Keratinocyte (primary cell): ENCODE measurements at regions not wholly inside any gene's neighbourhood (a gene's known extent, or its start where the extent isn't known, plus 50 kb on each side); places are given as distances from the start of the nearest gene placed in this dataset.

Experiments used
- DNase-seq: peaks from one replicate; pipeline ENCODE4 v3.0.0-alpha.2; 2011; ENCODE audit warnings: low read depth, missing footprints, low spot score
- FAIRE-seq: peaks from 2 replicates; lab custom pipeline; 2011; peaks lifted over from hg19 to GRCh38; lab: Jason Lieb, UNC
- H2AFZ ChIP-seq: 2 replicates; pipeline ENCODE4 v1.6.0; 2012; ENCODE audit warnings: low read length, control low read depth, inconsistent platforms; ENCODE audit not compliant: control insufficient read depth
- H3K27ac ChIP-seq: 2 replicates; pipeline ENCODE4 v1.5.1; 2011; ENCODE audit warnings: low read length; ENCODE audit not compliant: control insufficient read depth, insufficient read depth
- H3K27me3 ChIP-seq: 3 replicates; pipeline ENCODE4 v1.6.0; 2011; ENCODE audit warnings: low read length; ENCODE audit not compliant: control insufficient read depth, insufficient read depth; ENCODE audit errors: extremely low read depth
- H3K36me3 ChIP-seq, 2 experiments: 2 replicates in 1 of 2; 3 replicates in 1 of 2; pipeline ENCODE4 v1.5.1; 2011; ENCODE audit warnings: low read length in 2 of 2, mild to moderate bottlenecking in 1 of 2; ENCODE audit not compliant: control insufficient read depth in 2 of 2, insufficient read depth in 2 of 2; ENCODE audit errors: extremely low read depth in 1 of 2
- H3K4me1 ChIP-seq: 3 replicates; pipeline ENCODE4 v1.5.1; 2011; ENCODE audit warnings: low read length; ENCODE audit not compliant: control insufficient read depth, insufficient read depth; ENCODE audit errors: extremely low read depth
- H3K4me2 ChIP-seq: 3 replicates; pipeline ENCODE4 v1.6.0; 2011; ENCODE audit warnings: low read depth, low read length; ENCODE audit not compliant: control insufficient read depth, insufficient read depth; ENCODE audit errors: extremely low read depth
- H3K4me3 ChIP-seq, 3 experiments: fragments of 200-600 bp in 1 of 3; sonication (generic) in 1 of 3; 2 replicates in 2 of 3; 3 replicates in 1 of 3; pipeline ENCODE4 v1.5.1; 2011 to 2016; ENCODE audit warnings: low read length in 3 of 3, mild to moderate bottlenecking in 3 of 3, control low read depth in 2 of 3, inconsistent platforms in 1 of 3, low read depth in 1 of 3, mixed read lengths in 1 of 3, mixed run types in 1 of 3, moderate library complexity in 1 of 3; ENCODE audit not compliant: control insufficient read depth in 2 of 3, insufficient read depth in 2 of 3; ENCODE audit errors: extremely low read depth in 1 of 3
- H3K79me2 ChIP-seq: 2 replicates; pipeline ENCODE4 v1.6.0; 2012; ENCODE audit warnings: low read length; ENCODE audit not compliant: control insufficient read depth, insufficient read depth
- H3K9ac ChIP-seq: 3 replicates; pipeline ENCODE4 v1.6.0; 2011; ENCODE audit warnings: low read length; ENCODE audit not compliant: control insufficient read depth, insufficient read depth; ENCODE audit errors: extremely low read depth
- H3K9me1 ChIP-seq: 3 replicates; pipeline ENCODE4 v1.6.0; 2011; ENCODE audit warnings: low read length; ENCODE audit not compliant: control insufficient read depth, insufficient read depth; ENCODE audit errors: extremely low read depth
- H3K9me3 ChIP-seq: 2 replicates; pipeline ENCODE4 v1.5.1; 2012; ENCODE audit warnings: low read depth, low read length; ENCODE audit not compliant: control insufficient read depth
- H4K20me1 ChIP-seq: 3 replicates; pipeline ENCODE4 v1.6.0; 2011; ENCODE audit warnings: low read length; ENCODE audit not compliant: control insufficient read depth, insufficient read depth; ENCODE audit errors: extremely low read depth
- EZH2 ChIP-seq: IDR thresholded peaks from one replicate; pipeline ENCODE4 v1.6.1; 2012; ENCODE audit warnings: inconsistent platforms, mild to moderate bottlenecking, low read length, moderate library complexity
- dilution Hi-C: fragments of 300-500 bp; cut with MboI; formaldehyde crosslinking; loops from one replicate; pipeline ENCODE4 v1.7.0; 2020; ENCODE audit warnings: low sequenced_read_pairs; ENCODE audit not compliant: extremely low pct_ligation_motif_present
- TF ChIP-seq, protein P1 (sequence below), 3 experiments: IDR thresholded peaks in 1 of 3; conservative IDR thresholded peaks in 1 of 3; optimal IDR thresholded peaks in 1 of 3; 2 replicates in 2 of 3; 3 replicates in 1 of 3; pipeline versions ENCODE3 to v1.5.1; 2011; ENCODE audit warnings: low read length in 3 of 3, mild to moderate bottlenecking in 3 of 3, moderate library complexity in 2 of 3, control low read depth in 1 of 3, inconsistent platforms in 1 of 3; ENCODE audit not compliant: insufficient read depth in 2 of 3; ENCODE audit errors: extremely low read depth in 1 of 3

DNA sequence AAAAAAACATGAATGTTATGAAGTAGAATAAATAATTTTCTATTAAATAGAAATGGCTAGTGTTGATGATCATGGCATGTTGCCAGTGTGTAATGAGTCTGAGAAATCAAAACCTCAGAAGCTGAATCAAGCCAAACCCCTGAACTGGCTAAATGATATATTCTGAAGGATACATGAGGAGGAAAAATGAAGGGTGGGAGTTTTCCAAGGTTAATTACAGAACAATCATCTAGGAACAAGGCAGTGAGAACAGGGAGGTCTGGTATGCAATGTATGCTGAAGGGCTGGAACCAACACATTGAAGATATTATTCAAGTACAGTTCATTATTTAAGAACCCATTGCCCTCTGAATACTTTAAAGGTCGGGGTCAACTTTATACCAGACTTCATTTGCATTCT lies 309.1 kb upstream of the NRIP1 start:
- H3K9ac ChIP-seq: no peak overlapping the region
- no peaks in the 10 kb centered on the region for H3K27me3 ChIP-seq
- no peak overlapping the region for H3K27ac ChIP-seq
- TF ChIP-seq EZH2: no peak
- TF ChIP-seq, protein P1, sequence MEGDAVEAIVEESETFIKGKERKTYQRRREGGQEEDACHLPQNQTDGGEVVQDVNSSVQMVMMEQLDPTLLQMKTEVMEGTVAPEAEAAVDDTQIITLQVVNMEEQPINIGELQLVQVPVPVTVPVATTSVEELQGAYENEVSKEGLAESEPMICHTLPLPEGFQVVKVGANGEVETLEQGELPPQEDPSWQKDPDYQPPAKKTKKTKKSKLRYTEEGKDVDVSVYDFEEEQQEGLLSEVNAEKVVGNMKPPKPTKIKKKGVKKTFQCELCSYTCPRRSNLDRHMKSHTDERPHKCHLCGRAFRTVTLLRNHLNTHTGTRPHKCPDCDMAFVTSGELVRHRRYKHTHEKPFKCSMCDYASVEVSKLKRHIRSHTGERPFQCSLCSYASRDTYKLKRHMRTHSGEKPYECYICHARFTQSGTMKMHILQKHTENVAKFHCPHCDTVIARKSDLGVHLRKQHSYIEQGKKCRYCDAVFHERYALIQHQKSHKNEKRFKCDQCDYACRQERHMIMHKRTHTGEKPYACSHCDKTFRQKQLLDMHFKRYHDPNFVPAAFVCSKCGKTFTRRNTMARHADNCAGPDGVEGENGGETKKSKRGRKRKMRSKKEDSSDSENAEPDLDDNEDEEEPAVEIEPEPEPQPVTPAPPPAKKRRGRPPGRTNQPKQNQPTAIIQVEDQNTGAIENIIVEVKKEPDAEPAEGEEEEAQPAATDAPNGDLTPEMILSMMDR (optimal IDR thresholded peaks at IDR 0.05 in 1 of 3, IDR thresholded peaks at IDR 0.05 in 1 of 3, conservative IDR thresholded peaks at IDR 0.05 in 1 of 3; ENCODE audit: extremely low read depth in 1 of 3, insufficient read depth in 2 of 3, low read length in 3 of 3): no peak
- no peak for FAIRE-seq
- no peak overlapping the region for H3K4me2 ChIP-seq
- no peak overlapping the region for H3K4me3 ChIP-seq
- no peaks in the 10 kb centered on the region for H4K20me1 ChIP-seq
- no peaks in the 10 kb centered on the region for H3K4me1 ChIP-seq
- no peaks in the 10 kb centered on the region for H3K79me2 ChIP-seq
- dilution Hi-C loops: no loop called here
- H2AFZ ChIP-seq: no peak overlapping the region
- no peaks in the 10 kb centered on the region for H3K9me3 ChIP-seq
- H3K9me1 ChIP-seq: no peaks in the 10 kb centered on the region
- no peaks in the 10 kb centered on the region for H3K36me3 ChIP-seq
- no peak for DNase-seq

DNA sequence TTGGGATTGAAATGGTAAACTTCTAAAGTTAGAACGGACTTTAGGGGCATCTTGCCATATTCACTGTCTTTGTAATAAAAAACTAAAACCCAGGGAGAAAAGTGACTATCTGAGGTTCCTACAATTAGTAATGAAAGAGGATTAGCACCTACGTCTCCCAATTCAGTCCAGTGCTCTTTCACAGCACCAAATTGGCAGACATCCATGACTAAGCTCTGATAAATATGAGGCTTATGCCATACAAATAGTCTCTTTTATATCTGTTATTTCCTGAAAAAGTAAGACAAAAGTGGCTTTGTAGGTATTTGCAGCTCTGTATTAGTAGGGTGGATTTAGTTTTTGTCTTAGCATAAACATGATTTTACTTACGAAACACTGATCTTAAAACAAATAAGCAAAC lies 315.0 kb upstream of the NRIP1 start:
- Histone ChIP-seq H3K9me3 (no peaks in the 10 kb centered on the region), H3K79me2 (no peaks in the 10 kb centered on the region), H3K9me1 (no peaks in the 10 kb centered on the region), H3K4me2 (no peak overlapping the region), H3K9ac (no peak overlapping the region), H3K27me3 (no peaks in the 10 kb centered on the region), H3K36me3 (no peaks in the 10 kb centered on the region), H3K27ac (no peak overlapping the region), H2AFZ (no peak overlapping the region), H3K4me1 (no peaks in the 10 kb centered on the region), H4K20me1 (no peaks in the 10 kb centered on the region), H3K4me3 (no peak overlapping the region)
- DNase-seq (no peak), FAIRE-seq (no peak)
- dilution Hi-C loops: no loop called here
- TF ChIP-seq, protein P1 (optimal IDR thresholded peaks at IDR 0.05 in 1 of 3, IDR thresholded peaks at IDR 0.05 in 1 of 3, conservative IDR thresholded peaks at IDR 0.05 in 1 of 3; ENCODE audit: extremely low read depth in 1 of 3, insufficient read depth in 2 of 3, low read length in 3 of 3): no peak
- TF ChIP-seq EZH2: no peak
